ENCODE measurements at regions not wholly inside any gene's neighbourhood (a gene's known extent, or its start where the extent isn't known, plus 50 kb on each side); places are given as distances from the start of the nearest gene placed in this dataset.

- no peak for DNase-seq (ENCODE audit: low read depth in 3 of 3)
These were observed 49.9 kb upstream of the HELT start for GRCh38 chr4:184968366-184968765.
